ENCODE measurements at regions not wholly inside any gene's neighbourhood (a gene's known extent, or its start where the extent isn't known, plus 50 kb on each side); places are given as distances from the start of the nearest gene placed in this dataset.

GRCh38 chr14:42028607-42029006, 421.9 kb downstream of the LRFN5 start (continued):
- TF ChIP-seq ZHX2 (IDR thresholded peaks at IDR 0.05; ENCODE audit: low read depth) = no peak
- no peak for TF ChIP-seq ZHX2 (CRISPR knock-in tag; IDR thresholded peaks at IDR 0.05; ENCODE audit: borderline replicate concordance)
- no peak for TF ChIP-seq SRF (IDR thresholded peaks at IDR 0.05; ENCODE audit: low read depth, low read length)
- TF ChIP-seq LCORL (IDR thresholded peaks at IDR 0.05) = no peak
- TF ChIP-seq LCORL (CRISPR knock-in tag; IDR thresholded peaks at IDR 0.05) = no peak
- TF ChIP-seq SRSF9 (IDR thresholded peaks at IDR 0.05; ENCODE audit: borderline replicate concordance, insufficient read depth, low read depth, low read length, poor library complexity, severe bottlenecking) = no peak
- TF ChIP-seq NBN (conservative IDR thresholded peaks at IDR 0.05) = no peak
- TF ChIP-seq ZNF672 (CRISPR knock-in tag; IDR thresholded peaks at IDR 0.05) = no peak
- no peak for TF ChIP-seq ARID5B (CRISPR knock-in tag; IDR thresholded peaks at IDR 0.05)
- TF ChIP-seq SNRNP70 (IDR thresholded peaks at IDR 0.05; ENCODE audit: low read depth, low read length) = no peak
- no peak for TF ChIP-seq ZNF629 (CRISPR knock-in tag; conservative IDR thresholded peaks at IDR 0.05)
- no peak for TF ChIP-seq KLF16 (CRISPR knock-in tag; IDR thresholded peaks at IDR 0.05)
- no peak for TF ChIP-seq ZNF549 (CRISPR knock-in tag; IDR thresholded peaks at IDR 0.05)
- no peak for TF ChIP-seq RFX1 (IDR thresholded peaks at IDR 0.05)
